SK-N-SH (cell line): ENCODE measurements at regions not wholly inside any gene's neighbourhood (a gene's known extent, or its start where the extent isn't known, plus 50 kb on each side); places are given as distances from the start of the nearest gene placed in this dataset.
"Not testable (repeated sequence)": the region's sequence is repeated elsewhere in the genome, so short reads cannot be mapped to it uniquely, and the experiment has no call there.

Experiments
- EP300 ChIP-seq, 2 experiments: IDR thresholded peaks; 2 replicates each; pipeline versions ENCODE4 v1.4.0 to v1.6.1; 2012; ENCODE audit warnings: borderline replicate concordance in 1 of 2, low read depth in 1 of 2, low read length in 1 of 2
- NRF1 ChIP-seq: IDR thresholded peaks from 2 replicates; pipeline ENCODE4 v1.6.1; 2012; ENCODE audit warnings: low read depth, mild to moderate bottlenecking, low read length

- not testable (repeated sequence) for TF ChIP-seq EP300 (IDR thresholded peaks at IDR 0.05; ENCODE audit: borderline replicate concordance in 1 of 2, low read depth in 1 of 2, low read length in 1 of 2); NRF1
Measured at GRCh38 chrX:35497453-35497852, 300.7 kb upstream of the MAGEB16 start.
